ENCODE measurements at regions not wholly inside any gene's neighbourhood (a gene's known extent, or its start where the extent isn't known, plus 50 kb on each side); places are given as distances from the start of the nearest gene placed in this dataset.

- H3K4me2 ChIP-seq (ENCODE audit: insufficient read depth in 1 of 2, low read depth in 2 of 2, low read length in 2 of 2): no peak overlapping the region
- H3K23ac ChIP-seq (ENCODE audit: insufficient read length): no peak overlapping the region
- WGBS, 2 experiments (ENCODE audit: extremely low coverage in 1 of 2, insufficient coverage in 1 of 2, insufficient read length in 1 of 2, insufficient replicate concordance in 2 of 2, low coverage in 1 of 2, low lambda C conversion rate in 2 of 2, missing lambda C conversion rate in 1 of 2): 89% methylated on average over 2 of the region's 2 CpGs; no CpG with 5 or more reads in 1 of the 2 experiments
- FAIRE-seq: no peak
- no peak overlapping the region for H3K4me3 ChIP-seq (ENCODE audit: extremely low read depth in 1 of 4, insufficient read depth in 2 of 4, low read depth in 3 of 4, low read length in 4 of 4)
- H2BK12ac ChIP-seq (ENCODE audit: low read depth, low read length): no peak overlapping the region
- no peak overlapping the region for H2BK15ac ChIP-seq (ENCODE audit: low read length)
- no peaks in the 10 kb centered on the region for H3K9me3 ChIP-seq (ENCODE audit: insufficient read depth in 2 of 2, low read depth in 1 of 2, low read length in 1 of 2)
- H3K79me2 ChIP-seq (ENCODE audit: control insufficient read depth in 1 of 2, insufficient read depth in 2 of 2, low read length in 2 of 2): no peaks in the 10 kb centered on the region
- H3K27me3 ChIP-seq (replicated peaks in 1 of 4; ENCODE audit: control insufficient read depth in 3 of 4, extremely low read depth in 1 of 4, insufficient read depth in 3 of 4, low read length in 3 of 4): peaks cover 29 to 56% (median 51%) of the 10 kb centered on the region in 4 experiments
- no peaks in the 10 kb centered on the region for H3K36me3 ChIP-seq (ENCODE audit: control insufficient read depth in 2 of 4, insufficient read depth in 4 of 4, low read length in 3 of 4)
- H3K79me1 ChIP-seq (ENCODE audit: low read depth, low read length): no peaks in the 10 kb centered on the region
- no peak overlapping the region for H4K91ac ChIP-seq (replicated peaks; ENCODE audit: insufficient read length, low read length)
- H2BK5ac ChIP-seq (ENCODE audit: low read depth, low read length): no peak overlapping the region
- no peak overlapping the region for H3K4ac ChIP-seq (replicated peaks; ENCODE audit: insufficient read length, low read depth, low read length)
- H3K27ac ChIP-seq (ENCODE audit: low read depth, low read length): no peak overlapping the region
- H4K5ac ChIP-seq (ENCODE audit: insufficient read length, low read depth, low read length): no peak overlapping the region
- H3K56ac ChIP-seq (replicated peaks; ENCODE audit: insufficient read length, low read depth, low read length): no peak overlapping the region
- ChIA-PET POLR2A (ENCODE audit: partially characterized antibody) (no interaction called here), CTCF (ENCODE audit: partially characterized antibody) (interaction anchor here (0.9 to 5.3 kb wide), 9 partner anchors 9 to 89 kb away, joined by 3 to 47 read pairs (median 8); no protein-coding TSS in a partner anchor)
- H3K18ac ChIP-seq (ENCODE audit: extremely low read depth, low read length): no peak overlapping the region
- no peak overlapping the region for H3K9ac ChIP-seq (replicated peaks in 1 of 4; ENCODE audit: extremely low read depth in 1 of 4, low read depth in 3 of 4, low read length in 3 of 4)
- H2BK120ac ChIP-seq (replicated peaks; ENCODE audit: low read depth, low read length): no peak overlapping the region
- no peak overlapping the region for H2AK5ac ChIP-seq (ENCODE audit: low read depth, low read length)
- no peak for DNase-seq (ENCODE audit: low read depth in 1 of 2, low spot score in 2 of 2)
- H2AFZ ChIP-seq (ENCODE audit: low read length): no peak overlapping the region
- H3K14ac ChIP-seq (ENCODE audit: insufficient read length): no peak overlapping the region
- no peaks in the 10 kb centered on the region for H4K20me1 ChIP-seq (replicated peaks in 1 of 2; ENCODE audit: control insufficient read depth in 1 of 2, insufficient read depth in 2 of 2, low read length in 2 of 2)
- H3K4me1 ChIP-seq (replicated peaks in 1 of 4; ENCODE audit: control insufficient read depth in 3 of 4, insufficient read depth in 4 of 4, low read length in 3 of 4): peaks cover 0 to 2% (median 0%) of the 10 kb centered on the region in 4 experiments; a peak in 3 of 7 replicates
- H3K23me2 ChIP-seq (ENCODE audit: low read depth, low read length): no peaks in the 10 kb centered on the region
- H4K8ac ChIP-seq (ENCODE audit: extremely low read depth, insufficient read depth, low read length): no peak overlapping the region
- no peak overlapping the region for H2BK20ac ChIP-seq (ENCODE audit: low read length)
- TF ChIP-seq EZH2 (IDR thresholded peaks at IDR 0.05; ENCODE audit: low read depth, low read length, severe bottlenecking): no peak
- TF ChIP-seq CTCF (IDR thresholded peaks at IDR 0.05; ENCODE audit: control extremely low read depth in 1 of 3, insufficient read depth in 1 of 3, low read depth in 1 of 3, low read length in 3 of 3): no peak
- no peak for TF ChIP-seq ZNF274 (IDR thresholded peaks at IDR 0.05; ENCODE audit: borderline replicate concordance, extremely low read depth, low read length)
- no peak for TF ChIP-seq GABPA (IDR thresholded peaks at IDR 0.05; ENCODE audit: borderline replicate concordance, insufficient read depth, low read length)
- TF ChIP-seq HDAC6 (IDR thresholded peaks at IDR 0.05; ENCODE audit: low read depth, low read length): no peak
- no peak for TF ChIP-seq RXRA (IDR thresholded peaks at IDR 0.05; ENCODE audit: insufficient read depth, low read depth, low read length)
- no peak for TF ChIP-seq CTBP2 (IDR thresholded peaks at IDR 0.05; ENCODE audit: borderline replicate concordance, insufficient read depth, insufficient read length, low read length)
- no peak for TF ChIP-seq MAX (IDR thresholded peaks at IDR 0.05)
- TF ChIP-seq ASH2L (IDR thresholded peaks at IDR 0.05; ENCODE audit: low read length): no peak
- no peak for TF ChIP-seq KDM4A (IDR thresholded peaks at IDR 0.05; ENCODE audit: low read depth, low read length, severe bottlenecking)
- TF ChIP-seq EP300 (IDR thresholded peaks at IDR 0.05; ENCODE audit: borderline replicate concordance in 1 of 2, low read depth in 2 of 2, low read length in 2 of 2): no peak
Observed at GRCh38 chr22:22111983-22112382, 129.4 kb upstream of the TOP3B start.
